Lower leg skin (tissue), 3 donors: ENCODE measurements at regions not wholly inside any gene's neighbourhood (a gene's known extent, or its start where the extent isn't known, plus 50 kb on each side); places are given as distances from the start of the nearest gene placed in this dataset.

ENCODE experiments used
- POLR2A ChIP-seq, 2 donors: fragments of 450-650 bp; IDR thresholded peaks; one replicate each; pipeline ENCODE4 v1.6.1; 2016 to 2017; ENCODE audit warnings: antibody characterized with exemption in 2 of 2, mild to moderate bottlenecking in 1 of 2, moderate library complexity in 1 of 2
- TF ChIP-seq, protein P1 (sequence below), 3 donors: fragments of 450-650 bp; IDR thresholded peaks; one replicate each; pipeline ENCODE4 v1.5.1; 2016; ENCODE audit warnings: antibody characterized with exemption in 3 of 3, mild to moderate bottlenecking in 3 of 3, moderate library complexity in 2 of 3

DNA sequence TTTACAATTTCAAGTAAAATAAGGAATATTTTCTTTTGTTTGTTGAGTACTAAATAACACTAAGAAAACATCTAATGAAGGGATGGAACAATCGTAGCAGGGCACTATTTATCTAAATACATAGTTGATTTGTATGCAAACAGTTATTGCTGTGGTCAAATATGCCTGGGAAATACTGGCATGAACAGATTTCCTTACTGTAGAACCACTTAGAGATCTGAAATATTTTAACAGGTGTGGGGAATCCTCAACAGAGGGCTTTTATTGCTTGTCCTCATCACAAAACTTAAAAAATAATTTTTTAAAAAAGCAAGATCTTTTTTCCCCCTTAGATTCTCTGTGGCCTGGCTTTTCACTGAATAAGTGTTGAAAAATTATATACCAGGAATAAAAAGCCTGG lies 233.0 kb upstream of the FAM83B start:
- TF ChIP-seq, protein P1, sequence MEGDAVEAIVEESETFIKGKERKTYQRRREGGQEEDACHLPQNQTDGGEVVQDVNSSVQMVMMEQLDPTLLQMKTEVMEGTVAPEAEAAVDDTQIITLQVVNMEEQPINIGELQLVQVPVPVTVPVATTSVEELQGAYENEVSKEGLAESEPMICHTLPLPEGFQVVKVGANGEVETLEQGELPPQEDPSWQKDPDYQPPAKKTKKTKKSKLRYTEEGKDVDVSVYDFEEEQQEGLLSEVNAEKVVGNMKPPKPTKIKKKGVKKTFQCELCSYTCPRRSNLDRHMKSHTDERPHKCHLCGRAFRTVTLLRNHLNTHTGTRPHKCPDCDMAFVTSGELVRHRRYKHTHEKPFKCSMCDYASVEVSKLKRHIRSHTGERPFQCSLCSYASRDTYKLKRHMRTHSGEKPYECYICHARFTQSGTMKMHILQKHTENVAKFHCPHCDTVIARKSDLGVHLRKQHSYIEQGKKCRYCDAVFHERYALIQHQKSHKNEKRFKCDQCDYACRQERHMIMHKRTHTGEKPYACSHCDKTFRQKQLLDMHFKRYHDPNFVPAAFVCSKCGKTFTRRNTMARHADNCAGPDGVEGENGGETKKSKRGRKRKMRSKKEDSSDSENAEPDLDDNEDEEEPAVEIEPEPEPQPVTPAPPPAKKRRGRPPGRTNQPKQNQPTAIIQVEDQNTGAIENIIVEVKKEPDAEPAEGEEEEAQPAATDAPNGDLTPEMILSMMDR (IDR thresholded peaks at IDR 0.05): no peak
- no peak for TF ChIP-seq POLR2A (IDR thresholded peaks at IDR 0.05)
